Trophoblast cell (in vitro differentiated cells and primary cell): ENCODE measurements at regions not wholly inside any gene's neighbourhood (a gene's known extent, or its start where the extent isn't known, plus 50 kb on each side); places are given as distances from the start of the nearest gene placed in this dataset.

ENCODE experiments used
- DNase-seq, 2 donors: peaks; one replicate each; pipeline ENCODE4 v3.0.0-alpha.2; 2016
- H2AFZ ChIP-seq: 2 replicates; pipeline ENCODE4 v1.6.1; 2013; ENCODE audit warnings: low read length, moderate library complexity, mild to moderate bottlenecking; ENCODE audit not compliant: insufficient read depth, poor library complexity
- H2AK5ac ChIP-seq: 2 replicates; pipeline ENCODE4 v1.6.1; 2013; ENCODE audit warnings: mild to moderate bottlenecking, low read length
- H2BK120ac ChIP-seq: 2 replicates; pipeline ENCODE4 v1.6.1; 2013; ENCODE audit warnings: low read length, mild to moderate bottlenecking, moderate library complexity; ENCODE audit not compliant: insufficient read depth, poor library complexity
- H2BK12ac ChIP-seq: 2 replicates; pipeline ENCODE4 v1.6.1; 2013; ENCODE audit warnings: mild to moderate bottlenecking, low read length, moderate library complexity
- H2BK5ac ChIP-seq: 2 replicates; pipeline ENCODE4 v1.6.1; 2013; ENCODE audit warnings: low read length, low read depth, moderate library complexity, mild to moderate bottlenecking; ENCODE audit not compliant: poor library complexity
- H3K14ac ChIP-seq: 2 replicates; pipeline ENCODE4 v1.6.1; 2013; ENCODE audit warnings: mild to moderate bottlenecking, low read length
- H3K18ac ChIP-seq: 2 replicates; pipeline ENCODE4 v1.6.1; 2013; ENCODE audit warnings: mild to moderate bottlenecking, low read length
- H3K23ac ChIP-seq: 2 replicates; pipeline ENCODE4 v1.6.1; 2013; ENCODE audit warnings: low read length
- H3K27ac ChIP-seq: 2 replicates; pipeline ENCODE4 v1.5.1; 2013; ENCODE audit warnings: low read depth, mild to moderate bottlenecking, inconsistent platforms, low read length, moderate library complexity
- H3K27me3 ChIP-seq: 2 replicates; pipeline ENCODE4 v1.6.1; 2013; ENCODE audit warnings: inconsistent platforms, mild to moderate bottlenecking, low read length, moderate library complexity; ENCODE audit not compliant: insufficient read depth
- H3K36me3 ChIP-seq, 2 experiments: 1 replicate in 1 of 2; 2 replicates in 1 of 2; pipeline ENCODE4 v1.6.1; 2013; ENCODE audit warnings: low read length in 2 of 2, mild to moderate bottlenecking in 2 of 2, moderate library complexity in 1 of 2; ENCODE audit not compliant: insufficient read depth in 2 of 2, control insufficient read depth in 1 of 2
- H3K4ac ChIP-seq: 2 replicates; pipeline ENCODE4 v1.6.1; 2013; ENCODE audit warnings: low read depth, mild to moderate bottlenecking, low read length, moderate library complexity
- H3K4me1 ChIP-seq, 2 experiments: 1 replicate in 1 of 2; 2 replicates in 1 of 2; pipeline ENCODE4 v1.6.1; 2013; ENCODE audit warnings: low read length in 2 of 2, mild to moderate bottlenecking in 2 of 2, moderate library complexity in 1 of 2; ENCODE audit not compliant: insufficient read depth in 2 of 2, control insufficient read depth in 1 of 2
- H3K4me2 ChIP-seq: 2 replicates; pipeline ENCODE4 v1.6.1; 2013; ENCODE audit warnings: inconsistent platforms, mild to moderate bottlenecking, low read length, moderate library complexity
- H3K4me3 ChIP-seq: 2 replicates; pipeline ENCODE4 v1.5.1; 2013; ENCODE audit warnings: mild to moderate bottlenecking, low read depth, low read length, inconsistent platforms
- H3K79me1 ChIP-seq: one replicate; pipeline ENCODE4 v1.6.1; 2013; ENCODE audit warnings: low read length
- H3K79me2 ChIP-seq: 2 replicates; pipeline ENCODE4 v1.6.1; 2013; ENCODE audit warnings: low read length, mild to moderate bottlenecking; ENCODE audit not compliant: control insufficient read depth, insufficient read depth, poor library complexity
- H3K9ac ChIP-seq: 2 replicates; pipeline ENCODE4 v1.6.1; 2013; ENCODE audit warnings: mild to moderate bottlenecking, low read length
- H3K9me3 ChIP-seq: 2 replicates; pipeline ENCODE4 v1.6.1; 2013; ENCODE audit warnings: low read depth, mild to moderate bottlenecking, control low read depth, inconsistent platforms, low read length; ENCODE audit not compliant: insufficient read depth
- H4K12ac ChIP-seq: 2 replicates; pipeline ENCODE4 v1.6.1; 2013; ENCODE audit warnings: low read depth, mild to moderate bottlenecking, low read length, moderate library complexity
- H4K8ac ChIP-seq: 2 replicates; pipeline ENCODE4 v1.6.1; 2013; ENCODE audit warnings: low read depth, mild to moderate bottlenecking, low read length, moderate library complexity
- H4K91ac ChIP-seq: one replicate; pipeline ENCODE4 v1.6.1; 2013; ENCODE audit warnings: low read depth, mild to moderate bottlenecking, low read length, moderate library complexity
- WGBS: extraction: QIAGEN DNeasy Blood & Tissue Kit; methylation state at CpG from one replicate; pipeline ENCODE4 v1.1.7; 2013; ENCODE audit warnings: missing lambda C conversion rate; ENCODE audit not compliant: insufficient read length, insufficient coverage; ENCODE audit errors: extremely low coverage; 5-methylcytosine and 5-hydroxymethylcytosine counted together

- peaks cover 6% of the 10 kb centered on the region for H3K9me3 ChIP-seq
- H3K18ac ChIP-seq, result no peak overlapping the region
- no peaks in the 10 kb centered on the region for H3K79me2 ChIP-seq
- H3K4ac ChIP-seq, result no peak overlapping the region
- WGBS, result no CpG with 5 or more reads among the region's 5 CpGs
- H3K27me3 ChIP-seq, result no peaks in the 10 kb centered on the region
- H2BK12ac ChIP-seq, result no peak overlapping the region
- no peak overlapping the region for H2BK120ac ChIP-seq
- no peak for DNase-seq
- no peak overlapping the region for H2BK5ac ChIP-seq
- no peak overlapping the region for H4K12ac ChIP-seq
- H3K4me2 ChIP-seq, result no peak overlapping the region
- H3K79me1 ChIP-seq, result no peaks in the 10 kb centered on the region
- no peak overlapping the region for H4K91ac ChIP-seq
- no peak overlapping the region for H3K9ac ChIP-seq
- no peak overlapping the region for H4K8ac ChIP-seq
- no peak overlapping the region for H3K23ac ChIP-seq
- no peaks in the 10 kb centered on the region for H3K36me3 ChIP-seq
- peaks cover 0 to 3% of the 10 kb centered on the region in 2 experiments for H3K4me1 ChIP-seq
- no peak overlapping the region for H3K4me3 ChIP-seq
- no peak overlapping the region for H3K27ac ChIP-seq
- H2AFZ ChIP-seq, result no peak overlapping the region
- H3K14ac ChIP-seq, result no peak overlapping the region
- no peak overlapping the region for H2AK5ac ChIP-seq
Observed at GRCh38 chr2:239600650-239601049, 199.8 kb upstream of the HDAC4 start.

- Histone ChIP-seq H2AK5ac (no peak overlapping the region), H3K79me2 (no peaks in the 10 kb centered on the region), H2BK5ac (no peak overlapping the region), H3K79me1 (no peaks in the 10 kb centered on the region), H3K18ac (no peak overlapping the region), H3K4me2 (no peak overlapping the region), H3K27me3 (no peaks in the 10 kb centered on the region), H3K27ac (no peak overlapping the region), H2BK12ac (no peak overlapping the region), H3K4me1 (peaks cover 0 to 3% of the 10 kb centered on the region in 2 experiments), H3K9ac (no peak overlapping the region), H3K9me3 (peaks cover 6% of the 10 kb centered on the region), H3K4me3 (no peak overlapping the region), H4K8ac (no peak overlapping the region), H4K12ac (no peak overlapping the region), H2BK120ac (no peak overlapping the region), H3K4ac (no peak overlapping the region), H2AFZ (no peak overlapping the region), H4K91ac (no peak overlapping the region), H3K14ac (no peak overlapping the region), H3K36me3 (no peaks in the 10 kb centered on the region), H3K23ac (no peak overlapping the region)
- WGBS, result no CpG with 5 or more reads among the region's 14 CpGs
- DNase-seq, result no peak
Observed at GRCh38 chr2:239600001-239600593, 199.3 kb upstream of the HDAC4 start.

- Histone ChIP-seq H2BK120ac (no peak overlapping the region), H4K8ac (no peak overlapping the region), H2BK12ac (no peak overlapping the region), H3K27me3 (no peaks in the 10 kb centered on the region), H3K79me1 (no peaks in the 10 kb centered on the region), H3K9me3 (peaks cover 6% of the 10 kb centered on the region), H2AFZ (no peak overlapping the region), H4K91ac (no peak overlapping the region), H3K4me3 (no peak overlapping the region), H2AK5ac (no peak overlapping the region), H3K14ac (no peak overlapping the region), H3K4me1 (peaks cover 0 to 3% of the 10 kb centered on the region in 2 experiments), H3K79me2 (no peaks in the 10 kb centered on the region), H2BK5ac (no peak overlapping the region), H3K27ac (no peak overlapping the region), H3K4ac (no peak overlapping the region), H4K12ac (no peak overlapping the region), H3K9ac (no peak overlapping the region), H3K4me2 (no peak overlapping the region), H3K23ac (no peak overlapping the region), H3K18ac (no peak overlapping the region), H3K36me3 (no peaks in the 10 kb centered on the region)
- no peak for DNase-seq
- WGBS, result no CpG with 5 or more reads among the region's 14 CpGs
Observed at GRCh38 chr2:239599299-239599698, 198.5 kb upstream of the HDAC4 start.

GRCh38 chr2:239598732-239599090, 197.9 kb upstream of the HDAC4 start:
- Histone ChIP-seq H4K12ac (no peak overlapping the region), H3K27ac (no peak overlapping the region), H3K79me2 (no peaks in the 10 kb centered on the region), H3K18ac (no peak overlapping the region), H2BK12ac (no peak overlapping the region), H3K14ac (no peak overlapping the region), H3K4ac (no peak overlapping the region), H3K23ac (no peak overlapping the region), H3K4me2 (no peak overlapping the region), H3K4me3 (no peak overlapping the region), H3K4me1 (peaks cover 0 to 3% of the 10 kb centered on the region in 2 experiments), H2AFZ (no peak overlapping the region), H2BK5ac (no peak overlapping the region), H3K79me1 (no peaks in the 10 kb centered on the region), H3K27me3 (no peaks in the 10 kb centered on the region), H2BK120ac (no peak overlapping the region), H4K8ac (no peak overlapping the region), H3K9me3 (peaks cover 6% of the 10 kb centered on the region), H4K91ac (no peak overlapping the region), H3K9ac (no peak overlapping the region), H2AK5ac (no peak overlapping the region), H3K36me3 (no peaks in the 10 kb centered on the region)
- DNase-seq, result peak; percentile 48 to 70
- WGBS, result no CpG with 5 or more reads among the region's 5 CpGs
